T-cell (primary cell): ENCODE measurements at regions not wholly inside any gene's neighbourhood (a gene's known extent, or its start where the extent isn't known, plus 50 kb on each side); places are given as distances from the start of the nearest gene placed in this dataset.

Experiments
- ATAC-seq, 4 experiments: fragments of 200-7000 bp in 3 of 4; fragments of 150-1000 bp in 1 of 4; cut with Tn5 transposase; replicated peaks in 1 of 4; 1 replicate in 3 of 4; 2 replicates in 1 of 4; pipeline ENCODE4 v1.10.0; 2021; ENCODE audit warnings: moderate library complexity in 3 of 4, mild to moderate bottlenecking in 2 of 4, moderate number of reproducible peaks in 1 of 4
- CTCF ChIA-PET, 2 donors: fragments of 300-600 bp; sonication (Branson Sonifier 250); formaldehyde crosslinking; loops; one replicate each; lab custom pipeline; 2022; ENCODE audit warnings: antibody characterized with exemption in 2 of 2; lab: Charles Lee
- POLR2A ChIA-PET, 2 donors: fragments of 300-600 bp; sonication (Branson Sonifier 250); formaldehyde crosslinking; loops; one replicate each; lab custom pipeline; 2022; ENCODE audit warnings: antibody characterized with exemption in 2 of 2; lab: Charles Lee
- DNase-seq, 35 experiments: peaks; one replicate each; pipeline versions ENCODE4 v3.0.0 to v3.0.0-alpha.2; 2013 to 2023
- H3K27ac ChIP-seq: one replicate; pipeline ENCODE4 v1.5.1; 2013; ENCODE audit warnings: low read length
- H3K27me3 ChIP-seq, 2 experiments: replicated peaks in 1 of 2; 1 replicate in 1 of 2; 2 replicates in 1 of 2; pipeline versions ENCODE4 v1.6.1 to v1.7.0; 2013; ENCODE audit warnings: low read length in 1 of 2, mixed read lengths in 1 of 2; ENCODE audit not compliant: control insufficient read depth in 2 of 2, insufficient read depth in 2 of 2; ENCODE audit errors: extremely low read depth in 1 of 2
- H3K36me3 ChIP-seq, 2 donors: 1 replicate in 1 of 2; 2 replicates in 1 of 2; pipeline versions ENCODE4 v1.6.1 to v1.7.0; 2013; ENCODE audit warnings: low read length in 1 of 2; ENCODE audit not compliant: control insufficient read depth in 2 of 2, insufficient read depth in 1 of 2; ENCODE audit errors: extremely low read depth in 1 of 2
- H3K4me1 ChIP-seq, 2 experiments: 1 replicate in 1 of 2; 2 replicates in 1 of 2; pipeline versions ENCODE4 v1.6.1 to v1.7.0; 2013; ENCODE audit warnings: low read length in 2 of 2, mixed read lengths in 1 of 2; ENCODE audit not compliant: insufficient read depth in 2 of 2, control insufficient read depth in 1 of 2; ENCODE audit errors: extremely low read depth in 1 of 2
- H3K4me3 ChIP-seq, 2 donors: 1 replicate in 1 of 2; 2 replicates in 1 of 2; pipeline versions ENCODE4 v1.5.1 to v1.7.0; 2013; ENCODE audit warnings: mild to moderate bottlenecking in 2 of 2, low read length in 1 of 2, moderate library complexity in 1 of 2; ENCODE audit not compliant: control insufficient read depth in 1 of 2; ENCODE audit errors: extremely low read depth in 1 of 2
- H3K9me3 ChIP-seq: 2 replicates; pipeline ENCODE4 v1.7.0; 2013
- H3K27ac Mint-ChIP-seq, 2 donors: one replicate each; pipeline ENCODE4 v1.8.0; 2020 to 2021; ENCODE audit warnings: mild to moderate bottlenecking in 2 of 2, mixed read lengths in 2 of 2
- H3K27me3 Mint-ChIP-seq, 2 donors: one replicate each; pipeline ENCODE4 v1.8.0; 2021 to 2022; ENCODE audit warnings: mixed read lengths in 2 of 2
- H3K36me3 Mint-ChIP-seq: one replicate; pipeline ENCODE4 v1.8.0; 2021; ENCODE audit warnings: mixed read lengths
- H3K4me1 Mint-ChIP-seq, 3 donors: one replicate each; pipeline ENCODE4 v1.8.0; 2020 to 2022; ENCODE audit warnings: mixed read lengths in 3 of 3, mild to moderate bottlenecking in 1 of 3
- H3K4me3 Mint-ChIP-seq, 3 donors: one replicate each; pipeline ENCODE4 v1.8.0; 2020 to 2022; ENCODE audit warnings: mild to moderate bottlenecking in 3 of 3, mixed read lengths in 3 of 3, moderate library complexity in 3 of 3
- H3K9me3 Mint-ChIP-seq, 3 donors: one replicate each; pipeline ENCODE4 v1.8.0; 2020 to 2022; ENCODE audit warnings: mixed read lengths in 3 of 3
- WGBS: methylation state at CpG from one replicate; pipeline ENCODE4 v1.1.5; 2013; ENCODE audit warnings: missing lambda C conversion rate; ENCODE audit not compliant: insufficient coverage; 5-methylcytosine and 5-hydroxymethylcytosine counted together

GRCh38 chr16:64469351-64469750, 652.5 kb downstream of the CDH11 start:
- Mint-ChIP-seq H3K4me1 (no peaks in the 10 kb centered on the region), H3K9me3 (peaks cover 16 to 42% (median 23%) of the 10 kb centered on the region in 3 donors), H3K36me3 (no peaks in the 10 kb centered on the region), H3K27ac (no peak overlapping the region), H3K4me3 (no peak overlapping the region), H3K27me3 (no peaks in the 10 kb centered on the region)
- Histone ChIP-seq H3K27ac (no peak overlapping the region), H3K4me1 (no peaks in the 10 kb centered on the region), H3K27me3 (no peaks in the 10 kb centered on the region), H3K9me3 (no peaks in the 10 kb centered on the region), H3K4me3 (no peak overlapping the region), H3K36me3 (no peaks in the 10 kb centered on the region)
- ChIA-PET POLR2A (no interaction called here), CTCF (no interaction called here)
- WGBS: 60% methylated on average over 1 of the region's 1 CpG
- ATAC-seq (no peak), DNase-seq (no peak)

GRCh38 chr16:64468515-64469090, 653.3 kb downstream of the CDH11 start:
- Mint-ChIP-seq H3K36me3 (no peaks in the 10 kb centered on the region), H3K27ac (no peak overlapping the region), H3K4me1 (no peaks in the 10 kb centered on the region), H3K9me3 (peaks cover 16 to 42% (median 20%) of the 10 kb centered on the region in 3 donors), H3K4me3 (no peak overlapping the region), H3K27me3 (no peaks in the 10 kb centered on the region)
- ChIA-PET POLR2A (no interaction called here), CTCF (no interaction called here)
- Histone ChIP-seq H3K36me3 (no peaks in the 10 kb centered on the region), H3K27me3 (no peaks in the 10 kb centered on the region), H3K27ac (no peak overlapping the region), H3K9me3 (no peaks in the 10 kb centered on the region), H3K4me3 (no peak overlapping the region), H3K4me1 (no peaks in the 10 kb centered on the region)
- ATAC-seq (no peak), DNase-seq (no peak)
- WGBS: no CpG with 5 or more reads among the region's 1 CpG

GRCh38 chr16:64459821-64460220, 662.0 kb downstream of the CDH11 start:
- Histone ChIP-seq H3K36me3 (no peaks in the 10 kb centered on the region), H3K9me3 (no peaks in the 10 kb centered on the region), H3K27ac (no peak overlapping the region), H3K4me3 (no peak overlapping the region), H3K27me3 (no peaks in the 10 kb centered on the region), H3K4me1 (no peaks in the 10 kb centered on the region)
- Mint-ChIP-seq H3K4me1 (no peaks in the 10 kb centered on the region), H3K4me3 (no peak overlapping the region), H3K36me3 (no peaks in the 10 kb centered on the region), H3K9me3 (peaks cover 22 to 31% (median 27%) of the 10 kb centered on the region in 3 donors), H3K27me3 (no peaks in the 10 kb centered on the region), H3K27ac (no peak overlapping the region)
- POLR2A ChIA-PET: no interaction called here
- CTCF ChIA-PET: no interaction called here
- DNase-seq (no peak), ATAC-seq (no peak)
- 43% methylated on average over 1 of the region's 1 CpG for WGBS

GRCh38 chr16:64459402-64459801, 662.5 kb downstream of the CDH11 start:
- POLR2A ChIA-PET: no interaction called here
- Mint-ChIP-seq H3K4me1 (no peaks in the 10 kb centered on the region), H3K27me3 (no peaks in the 10 kb centered on the region)

GRCh38 chr16:64455275-64455674, 666.6 kb downstream of the CDH11 start:
- Mint-ChIP-seq H3K4me1 (no peaks in the 10 kb centered on the region), H3K27ac (no peak overlapping the region), H3K4me3 (no peak overlapping the region), H3K9me3 (peaks cover 24 to 28% (median 26%) of the 10 kb centered on the region in 3 donors), H3K36me3 (no peaks in the 10 kb centered on the region), H3K27me3 (no peaks in the 10 kb centered on the region)
- no peaks in the 10 kb centered on the region for H3K36me3 ChIP-seq
- H3K27ac ChIP-seq: no peak overlapping the region
- ChIA-PET POLR2A (no interaction called here), CTCF (no interaction called here)
- H3K4me1 ChIP-seq: no peaks in the 10 kb centered on the region
- no peak for DNase-seq
- no peaks in the 10 kb centered on the region for H3K9me3 ChIP-seq
- no peak for ATAC-seq
- no CpG with 5 or more reads among the region's 1 CpG for WGBS
- H3K4me3 ChIP-seq: no peak overlapping the region
- H3K27me3 ChIP-seq: no peaks in the 10 kb centered on the region

More at GRCh38 chr16:64459402-64459801, 662.5 kb downstream of the CDH11 start:
- Histone ChIP-seq H3K4me3 (no peak overlapping the region), H3K27ac (no peak overlapping the region), H3K27me3 (no peaks in the 10 kb centered on the region), H3K36me3 (no peaks in the 10 kb centered on the region), H3K9me3 (no peaks in the 10 kb centered on the region), H3K4me1 (no peaks in the 10 kb centered on the region)
- Mint-ChIP-seq H3K9me3 (peaks cover 25 to 29% (median 26%) of the 10 kb centered on the region in 3 donors), H3K4me3 (no peak overlapping the region), H3K36me3 (no peaks in the 10 kb centered on the region), H3K27ac (no peak overlapping the region)
- DNase-seq (no peak), ATAC-seq (no peak)
- CTCF ChIA-PET: no interaction called here
- no CpG with 5 or more reads among the region's 2 CpGs for WGBS

GRCh38 chr16:64453646-64454045, 668.2 kb downstream of the CDH11 start:
- WGBS: no CpG with 5 or more reads among the region's 2 CpGs
- CTCF ChIA-PET: interaction anchor here in 1 of 2 donors (0.7 kb wide), 1 partner anchor 690 kb away, joined by 4 read pairs; no protein-coding TSS in a partner anchor
- Histone ChIP-seq H3K9me3 (no peaks in the 10 kb centered on the region), H3K4me1 (no peaks in the 10 kb centered on the region), H3K36me3 (no peaks in the 10 kb centered on the region), H3K27ac (no peak overlapping the region), H3K4me3 (no peak overlapping the region), H3K27me3 (no peaks in the 10 kb centered on the region)
- DNase-seq (no peak), ATAC-seq (no peak)
- Mint-ChIP-seq H3K36me3 (no peaks in the 10 kb centered on the region), H3K27ac (no peak overlapping the region), H3K9me3 (peaks cover 17 to 25% (median 20%) of the 10 kb centered on the region in 3 donors), H3K4me3 (no peak overlapping the region), H3K4me1 (no peaks in the 10 kb centered on the region), H3K27me3 (no peaks in the 10 kb centered on the region)
- POLR2A ChIA-PET: no interaction called here

GRCh38 chr16:64452446-64452845, 669.4 kb downstream of the CDH11 start:
- Histone ChIP-seq H3K4me1 (no peaks in the 10 kb centered on the region), H3K27ac (no peak overlapping the region), H3K36me3 (no peaks in the 10 kb centered on the region), H3K9me3 (no peaks in the 10 kb centered on the region), H3K27me3 (no peaks in the 10 kb centered on the region), H3K4me3 (no peak overlapping the region)
- ChIA-PET CTCF (no interaction called here), POLR2A (no interaction called here)
- ATAC-seq (no peak), DNase-seq (no peak)
- Mint-ChIP-seq H3K27me3 (no peaks in the 10 kb centered on the region), H3K4me3 (no peak overlapping the region), H3K27ac (no peak overlapping the region), H3K4me1 (no peaks in the 10 kb centered on the region), H3K9me3 (peaks cover 20 to 27% (median 21%) of the 10 kb centered on the region in 3 donors), H3K36me3 (no peaks in the 10 kb centered on the region)
